ENCODE measurements at regions not wholly inside any gene's neighbourhood (a gene's known extent, or its start where the extent isn't known, plus 50 kb on each side); places are given as distances from the start of the nearest gene placed in this dataset.

GRCh38 chr5:68643064-68643463 lies 427.5 kb downstream of the PIK3R1 start:
- no peaks in the 10 kb centered on the region for H3K9me3 ChIP-seq
- no peak overlapping the region for H3K4me3 ChIP-seq
- no peak for ATAC-seq
- H3K36me3 ChIP-seq = no peaks in the 10 kb centered on the region
- H3K27ac ChIP-seq = no peak overlapping the region
- WGBS, 2 donors (ENCODE audit: low coverage in 1 of 2) = 0% methylated on average over 1 of the region's 1 CpG
- no peak for TF ChIP-seq POLR2AphosphoS5 (IDR thresholded peaks at IDR 0.05)
- TF ChIP-seq POLR2A (IDR thresholded peaks at IDR 0.05) = no peak
- TF ChIP-seq CTCF (IDR thresholded peaks at IDR 0.05) = no peak
- no peak for TF ChIP-seq EP300 (IDR thresholded peaks at IDR 0.05)
- H3K27me3 ChIP-seq = no peaks in the 10 kb centered on the region
- H3K4me1 ChIP-seq = peaks cover 0 to 7% (median 0%) of the 10 kb centered on the region in 3 donors

- H3K4me1 ChIP-seq = peaks cover 0 to 7% (median 0%) of the 10 kb centered on the region in 3 donors
- H3K36me3 ChIP-seq = no peaks in the 10 kb centered on the region
- no peak overlapping the region for H3K27ac ChIP-seq
- TF ChIP-seq POLR2AphosphoS5 (IDR thresholded peaks at IDR 0.05) = no peak
- TF ChIP-seq POLR2A (IDR thresholded peaks at IDR 0.05) = no peak
- TF ChIP-seq EP300 (IDR thresholded peaks at IDR 0.05) = no peak
- no peak for TF ChIP-seq CTCF (IDR thresholded peaks at IDR 0.05)
- H3K4me3 ChIP-seq = no peak overlapping the region
- no peak for ATAC-seq
- 86 to 94% methylated on average over 2 to 3 of the region's 3 CpGs for WGBS, 2 donors (ENCODE audit: low coverage in 1 of 2)
- no peaks in the 10 kb centered on the region for H3K27me3 ChIP-seq
- H3K9me3 ChIP-seq = no peaks in the 10 kb centered on the region
Measured at GRCh38 chr5:68644971-68645370, 429.4 kb downstream of the PIK3R1 start.

GRCh38 chr5:68646144-68646543 lies 430.6 kb downstream of the PIK3R1 start:
- H3K9me3 ChIP-seq = no peaks in the 10 kb centered on the region
- H3K27ac ChIP-seq = no peak overlapping the region
- no peak for ATAC-seq
- H3K27me3 ChIP-seq = no peaks in the 10 kb centered on the region
- H3K36me3 ChIP-seq = no peaks in the 10 kb centered on the region
- 38 to 50% methylated on average over 1 of the region's 1 CpG for WGBS, 2 donors (ENCODE audit: low coverage in 1 of 2)
- TF ChIP-seq POLR2AphosphoS5 (IDR thresholded peaks at IDR 0.05) (no peak), POLR2A (IDR thresholded peaks at IDR 0.05) (no peak), CTCF (IDR thresholded peaks at IDR 0.05) (no peak), EP300 (IDR thresholded peaks at IDR 0.05) (no peak)
- H3K4me3 ChIP-seq = no peak overlapping the region
- peaks cover 0 to 7% (median 0%) of the 10 kb centered on the region in 3 donors for H3K4me1 ChIP-seq

- no peak for TF ChIP-seq POLR2AphosphoS5 (IDR thresholded peaks at IDR 0.05)
- no peak for TF ChIP-seq POLR2A (IDR thresholded peaks at IDR 0.05)
- TF ChIP-seq EP300 (IDR thresholded peaks at IDR 0.05) = no peak
- no peak for TF ChIP-seq CTCF (IDR thresholded peaks at IDR 0.05)
- Histone ChIP-seq H3K27ac (no peak overlapping the region), H3K9me3 (no peaks in the 10 kb centered on the region), H3K36me3 (no peaks in the 10 kb centered on the region), H3K4me3 (no peak overlapping the region), H3K4me1 (peaks cover 0 to 7% (median 0%) of the 10 kb centered on the region in 3 donors), H3K27me3 (no peaks in the 10 kb centered on the region)
- WGBS, 2 donors (ENCODE audit: low coverage in 1 of 2) = 85 to 90% methylated on average over 3 of the region's 3 CpGs
- no peak for ATAC-seq
Measured at GRCh38 chr5:68647743-68648142, 432.2 kb downstream of the PIK3R1 start.

- 70 to 74% methylated on average over 7 of the region's 8 CpGs for WGBS, 2 donors (ENCODE audit: low coverage in 1 of 2)
- TF ChIP-seq CTCF (IDR thresholded peaks at IDR 0.05) (no peak), POLR2A (IDR thresholded peaks at IDR 0.05) (no peak), EP300 (IDR thresholded peaks at IDR 0.05) (no peak), POLR2AphosphoS5 (IDR thresholded peaks at IDR 0.05) (no peak)
- Histone ChIP-seq H3K4me3 (no peak overlapping the region), H3K27ac (no peak overlapping the region), H3K9me3 (no peaks in the 10 kb centered on the region), H3K36me3 (no peaks in the 10 kb centered on the region), H3K27me3 (no peaks in the 10 kb centered on the region), H3K4me1 (peaks cover 0 to 7% (median 0%) of the 10 kb centered on the region in 3 donors)
- no peak for ATAC-seq
Measured at GRCh38 chr5:68648944-68649857, 433.6 kb downstream of the PIK3R1 start.

All from gastroesophageal sphincter (tissue), 4 donors.